ENCODE measurements at regions not wholly inside any gene's neighbourhood (a gene's known extent, or its start where the extent isn't known, plus 50 kb on each side); places are given as distances from the start of the nearest gene placed in this dataset.
"Not testable (repeated sequence)": the region's sequence is repeated elsewhere in the genome, so short reads cannot be mapped to it uniquely, and the experiment has no call there.

- 8% methylated on average over 3 of the region's 3 CpGs for WGBS (ENCODE audit: insufficient coverage, low coverage, low lambda C conversion rate, missing lambda C conversion rate)
- H3K27me3 ChIP-seq; H3K4me3 ChIP-seq; H3K36me3 ChIP-seq; H3K9me3 ChIP-seq; H3K27ac ChIP-seq; intact Hi-C loops (cut with DNase I); H3K4me1 ChIP-seq; DNase-seq; ATAC-seq: not testable (repeated sequence)
- TF ChIP-seq, protein P1, sequence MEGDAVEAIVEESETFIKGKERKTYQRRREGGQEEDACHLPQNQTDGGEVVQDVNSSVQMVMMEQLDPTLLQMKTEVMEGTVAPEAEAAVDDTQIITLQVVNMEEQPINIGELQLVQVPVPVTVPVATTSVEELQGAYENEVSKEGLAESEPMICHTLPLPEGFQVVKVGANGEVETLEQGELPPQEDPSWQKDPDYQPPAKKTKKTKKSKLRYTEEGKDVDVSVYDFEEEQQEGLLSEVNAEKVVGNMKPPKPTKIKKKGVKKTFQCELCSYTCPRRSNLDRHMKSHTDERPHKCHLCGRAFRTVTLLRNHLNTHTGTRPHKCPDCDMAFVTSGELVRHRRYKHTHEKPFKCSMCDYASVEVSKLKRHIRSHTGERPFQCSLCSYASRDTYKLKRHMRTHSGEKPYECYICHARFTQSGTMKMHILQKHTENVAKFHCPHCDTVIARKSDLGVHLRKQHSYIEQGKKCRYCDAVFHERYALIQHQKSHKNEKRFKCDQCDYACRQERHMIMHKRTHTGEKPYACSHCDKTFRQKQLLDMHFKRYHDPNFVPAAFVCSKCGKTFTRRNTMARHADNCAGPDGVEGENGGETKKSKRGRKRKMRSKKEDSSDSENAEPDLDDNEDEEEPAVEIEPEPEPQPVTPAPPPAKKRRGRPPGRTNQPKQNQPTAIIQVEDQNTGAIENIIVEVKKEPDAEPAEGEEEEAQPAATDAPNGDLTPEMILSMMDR (IDR thresholded peaks at IDR 0.05): peak in 1 of 4 donors; percentile 16
Measured at GRCh38 chr22:10678720-10679119, 4849.3 kb upstream of the OR11H1 start.

DNA sequence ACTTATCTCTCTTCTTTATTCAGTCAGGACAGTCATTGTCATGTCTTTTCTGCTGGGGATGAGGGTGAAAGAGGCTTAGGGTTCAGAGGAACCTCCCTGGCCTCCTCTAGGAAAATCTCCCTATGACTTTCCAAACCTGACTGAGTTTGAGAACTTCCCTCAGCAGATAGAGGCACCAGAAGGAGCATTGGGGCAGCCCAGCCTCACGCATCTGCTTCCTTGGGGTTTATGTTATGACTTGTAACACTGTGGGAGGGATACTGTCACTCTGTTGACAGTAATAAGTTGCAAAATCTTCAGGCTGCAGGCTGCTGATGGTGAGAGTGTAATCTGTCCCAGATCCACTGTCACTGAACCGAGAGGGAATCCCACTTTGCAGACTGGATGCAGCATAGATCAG, 4842.6 kb upstream of the OR11H1 start:
- WGBS (ENCODE audit: insufficient coverage, low coverage, low lambda C conversion rate, missing lambda C conversion rate): 0% methylated on average over 1 of the region's 2 CpGs
- DNase-seq; intact Hi-C loops (cut with DNase I): not testable (repeated sequence)

GRCh38 chr22:10687256-10687655, 4840.7 kb upstream of the OR11H1 start:
- H3K27ac ChIP-seq; H3K36me3 ChIP-seq; intact Hi-C loops (cut with DNase I); ATAC-seq; H3K4me1 ChIP-seq; H3K27me3 ChIP-seq; H3K4me3 ChIP-seq; H3K9me3 ChIP-seq: not testable (repeated sequence)
- TF ChIP-seq, protein P1 (IDR thresholded peaks at IDR 0.05): peak in 3 of 4 donors; percentile 5 to 15 (median 9)
- WGBS (ENCODE audit: insufficient coverage, low coverage, low lambda C conversion rate, missing lambda C conversion rate): 36% methylated on average over 3 of the region's 4 CpGs
- DNase-seq: peak in 2 of 3 donors; percentile 26 to 60

More for the DNA sequence above, 4842.6 kb upstream of the OR11H1 start:
- not testable (repeated sequence) for H3K4me1 ChIP-seq, ATAC-seq, H3K9me3 ChIP-seq, H3K27ac ChIP-seq, H3K4me3 ChIP-seq, H3K27me3 ChIP-seq, H3K36me3 ChIP-seq

DNA sequence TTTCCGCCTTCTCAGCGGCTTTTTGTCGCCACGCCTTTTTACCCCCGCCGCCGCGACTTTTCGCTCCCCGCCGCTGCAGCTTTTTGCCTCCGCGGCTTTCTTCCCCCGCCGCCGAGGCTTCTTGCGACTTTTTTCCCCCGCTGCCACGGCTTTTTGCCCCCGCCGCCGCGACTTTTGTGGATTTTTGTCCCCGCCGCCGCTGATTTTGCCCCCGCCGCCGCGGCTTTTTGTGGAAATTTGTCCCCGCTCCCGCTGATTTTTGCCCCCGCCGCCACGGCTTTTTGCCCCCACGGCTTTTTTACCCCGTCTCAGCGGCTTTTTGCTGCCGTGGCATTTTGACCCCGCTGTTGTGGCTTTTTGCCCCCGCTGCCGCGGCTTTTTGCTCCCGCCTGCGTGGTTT, 4829.2 kb upstream of the OR11H1 start:
- H3K4me3 ChIP-seq; DNase-seq; H3K9me3 ChIP-seq; intact Hi-C loops (cut with DNase I); H3K36me3 ChIP-seq; ATAC-seq; H3K27me3 ChIP-seq; H3K4me1 ChIP-seq; H3K27ac ChIP-seq: not testable (repeated sequence)
- 79% methylated on average over 34 of the region's 45 CpGs for WGBS (ENCODE audit: insufficient coverage, low coverage, low lambda C conversion rate, missing lambda C conversion rate)

GRCh38 chr22:10699301-10700097, 4828.5 kb upstream of the OR11H1 start:
- H3K27ac ChIP-seq; H3K4me3 ChIP-seq; H3K27me3 ChIP-seq; ATAC-seq; H3K9me3 ChIP-seq; DNase-seq; intact Hi-C loops (cut with DNase I); H3K36me3 ChIP-seq; H3K4me1 ChIP-seq: not testable (repeated sequence)
- 64% methylated on average over 25 of the region's 80 CpGs for WGBS (ENCODE audit: insufficient coverage, low coverage, low lambda C conversion rate, missing lambda C conversion rate)

GRCh38 chr22:10708175-10708574, 4819.8 kb upstream of the OR11H1 start:
- ATAC-seq: peak in 2 of 4 donors; percentile 42 to 54
- intact Hi-C loops (cut with DNase I); H3K4me3 ChIP-seq; DNase-seq; H3K36me3 ChIP-seq; H3K27ac ChIP-seq; H3K4me1 ChIP-seq; H3K9me3 ChIP-seq; H3K27me3 ChIP-seq: not testable (repeated sequence)
- WGBS (ENCODE audit: insufficient coverage, low coverage, low lambda C conversion rate, missing lambda C conversion rate): 63% methylated on average over 2 of the region's 3 CpGs

GRCh38 chr22:10710923-10711322, 4817.1 kb upstream of the OR11H1 start:
- 27% methylated on average over 4 of the region's 4 CpGs for WGBS (ENCODE audit: insufficient coverage, low coverage, low lambda C conversion rate, missing lambda C conversion rate)
- intact Hi-C loops (cut with DNase I); H3K27ac ChIP-seq; ATAC-seq; H3K27me3 ChIP-seq; H3K4me3 ChIP-seq; H3K9me3 ChIP-seq; H3K36me3 ChIP-seq; H3K4me1 ChIP-seq: not testable (repeated sequence)
- DNase-seq: peak in 1 of 3 donors; percentile 20

DNA sequence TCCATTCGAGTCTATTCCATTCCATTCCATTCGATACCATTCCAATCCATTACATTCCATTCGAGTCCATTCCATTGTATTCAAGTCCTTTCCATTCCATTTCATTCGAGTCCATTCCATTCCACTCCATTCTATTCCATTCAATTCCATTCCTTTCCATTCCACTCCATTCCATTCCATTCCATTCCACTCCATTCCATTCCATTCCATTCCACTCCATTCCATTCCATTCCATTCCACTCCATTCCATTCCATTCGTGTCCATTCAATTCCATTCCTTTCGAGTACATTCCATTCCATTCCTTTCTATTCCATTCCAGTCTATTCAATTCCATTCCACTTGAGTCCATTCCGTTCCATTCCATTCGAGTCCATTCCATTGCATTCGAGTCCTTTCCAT, 4805.2 kb upstream of the OR11H1 start:
- H3K36me3 ChIP-seq; H3K4me1 ChIP-seq; H3K27ac ChIP-seq; DNase-seq; H3K27me3 ChIP-seq; H3K4me3 ChIP-seq; intact Hi-C loops (cut with DNase I): not testable (repeated sequence)
- ATAC-seq: peak in 1 of 4 donors; percentile 34
- 38% methylated on average over 9 of the region's 9 CpGs for WGBS (ENCODE audit: insufficient coverage, low coverage, low lambda C conversion rate, missing lambda C conversion rate)
- peaks cover 0 to 14% (median 0%) of the 10 kb centered on the region in 4 donors for H3K9me3 ChIP-seq

GRCh38 chr22:10723966-10724365, 4804.0 kb upstream of the OR11H1 start:
- H3K27ac ChIP-seq; H3K4me1 ChIP-seq; H3K4me3 ChIP-seq; H3K36me3 ChIP-seq; H3K27me3 ChIP-seq; DNase-seq; intact Hi-C loops (cut with DNase I); ATAC-seq: not testable (repeated sequence)
- 41% methylated on average over 8 of the region's 8 CpGs for WGBS (ENCODE audit: insufficient coverage, low coverage, low lambda C conversion rate, missing lambda C conversion rate)
- H3K9me3 ChIP-seq: peaks cover 0 to 16% (median 0%) of the 10 kb centered on the region in 4 donors

Data from right lobe of liver (tissue), 6 donors.